NCI-H2227 treated with DMSO at 0.1 percent for 48 hours (cell line): ENCODE measurements at regions not wholly inside any gene's neighbourhood (a gene's known extent, or its start where the extent isn't known, plus 50 kb on each side); places are given as distances from the start of the nearest gene placed in this dataset.

ENCODE experiments used
- DNase-seq: peaks from one replicate; lab custom pipeline; 2025; lab: John Stamatoyannopoulos, UW

DNA sequence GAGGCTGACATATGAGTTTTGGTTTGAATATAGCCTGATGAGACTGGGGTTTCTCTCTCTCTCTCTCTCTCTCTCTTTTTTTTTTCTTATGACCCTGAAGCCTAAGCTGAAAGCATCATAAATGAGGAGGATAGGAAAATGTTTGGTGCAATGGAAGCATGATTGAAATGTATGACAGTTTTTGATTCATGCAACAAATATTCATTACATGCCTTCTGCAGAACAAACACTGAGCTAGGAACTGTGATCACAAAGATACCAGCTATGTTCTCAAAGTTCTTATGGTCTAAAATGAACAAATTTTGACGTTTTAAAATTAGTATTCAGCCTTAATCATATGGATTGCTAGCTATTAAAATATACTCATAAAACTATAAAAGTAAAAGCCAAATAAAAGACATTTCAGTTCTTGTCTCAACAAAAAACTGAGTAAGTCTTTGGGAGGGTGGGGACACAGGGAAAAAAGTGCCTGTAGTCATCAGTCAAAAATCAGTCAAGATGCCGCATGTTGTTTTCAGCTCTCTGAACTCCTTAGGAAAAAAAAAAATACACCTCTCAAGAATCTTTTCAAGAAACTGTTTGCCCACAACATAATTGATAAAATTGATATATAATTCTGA lies 57.2 kb downstream of the NKX6-1 start:
- no peak for DNase-seq

DNA sequence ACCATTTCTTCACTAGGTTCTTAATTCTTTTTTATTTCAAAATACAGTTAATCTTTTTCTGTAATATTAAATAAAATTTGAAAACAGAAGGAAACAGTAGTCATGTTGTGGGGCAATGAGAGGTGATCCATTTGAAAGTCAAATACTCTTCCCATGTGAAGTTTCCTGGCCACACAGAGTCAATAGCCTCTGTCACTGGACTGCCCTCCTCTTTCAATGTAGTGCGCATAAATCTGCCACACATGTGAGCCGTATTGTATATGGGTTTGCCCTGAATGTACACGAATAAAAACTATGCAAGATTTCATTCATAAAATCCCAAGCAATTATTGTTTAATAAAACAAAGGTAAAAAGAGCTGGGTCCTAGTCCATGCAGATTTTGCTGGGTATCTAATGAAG lies 59.1 kb downstream of the NKX6-1 start:
- DNase-seq: no peak

DNA sequence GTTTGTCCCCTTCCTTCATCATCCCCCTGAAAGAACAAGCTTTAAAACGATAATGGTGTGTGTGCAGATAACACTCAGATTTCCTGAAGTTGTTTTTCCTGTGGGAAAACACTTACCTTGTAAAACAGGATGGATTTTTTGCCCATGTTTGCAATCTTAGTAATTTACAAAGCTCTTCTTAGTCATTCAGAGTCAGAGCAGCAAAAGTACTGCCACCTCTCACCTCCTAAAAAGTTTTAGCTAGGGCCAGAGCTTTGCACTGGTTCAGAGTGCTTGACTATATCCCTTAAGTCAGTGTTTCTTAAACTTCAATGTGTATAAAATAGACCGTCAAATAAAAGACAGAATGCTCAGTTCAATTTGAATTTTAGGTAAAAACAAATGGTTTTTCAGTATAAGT lies 62.3 kb downstream of the NKX6-1 start:
- DNase-seq: no peak

DNA sequence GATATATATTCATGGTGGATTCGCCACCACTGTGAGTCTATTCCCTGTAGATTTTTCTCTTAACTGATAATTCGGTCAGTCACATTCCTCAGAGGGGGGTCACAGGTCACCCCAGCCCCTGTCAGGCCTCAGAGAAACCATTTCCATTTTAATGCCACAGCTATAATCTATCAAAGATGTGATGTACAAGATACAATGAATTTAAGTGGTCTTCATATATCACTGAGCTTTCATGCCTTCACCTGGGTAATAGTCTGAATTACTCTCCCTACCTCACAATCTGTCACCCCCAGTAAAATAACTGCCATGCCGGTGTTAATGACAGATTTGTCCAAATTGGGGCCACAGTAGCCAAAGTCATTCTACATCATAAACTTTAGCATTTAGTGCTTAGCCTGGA lies 64.7 kb downstream of the NKX6-1 start:
- no peak for DNase-seq

DNA sequence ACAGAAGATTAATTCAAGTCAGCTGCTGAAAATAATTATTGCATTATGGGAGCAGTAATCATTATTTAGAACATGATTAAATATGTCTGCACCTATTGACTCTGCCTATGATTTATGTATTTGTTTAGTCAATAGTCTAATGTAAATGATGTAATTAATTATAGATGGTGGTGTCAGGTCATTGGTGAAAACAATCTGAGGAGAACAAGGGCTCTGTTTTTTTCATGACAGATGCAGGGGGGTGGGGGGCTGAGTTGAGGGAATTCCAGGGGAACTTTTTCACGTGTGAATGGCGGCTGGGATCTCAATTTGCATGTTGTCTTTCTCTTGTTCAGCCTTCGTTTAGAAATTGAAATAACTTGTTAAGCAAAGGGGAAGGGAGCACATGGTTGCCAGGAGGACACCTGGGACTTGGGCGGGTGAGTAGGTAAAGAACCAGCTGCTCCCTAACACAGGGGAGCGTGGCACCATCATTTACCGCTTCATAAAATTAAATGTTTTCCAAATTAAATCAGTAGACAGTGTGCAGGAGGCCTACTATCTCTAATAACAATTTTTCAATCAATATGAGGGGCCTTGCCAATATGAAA lies 65.4 kb downstream of the NKX6-1 start:
- DNase-seq: no peak

DNA sequence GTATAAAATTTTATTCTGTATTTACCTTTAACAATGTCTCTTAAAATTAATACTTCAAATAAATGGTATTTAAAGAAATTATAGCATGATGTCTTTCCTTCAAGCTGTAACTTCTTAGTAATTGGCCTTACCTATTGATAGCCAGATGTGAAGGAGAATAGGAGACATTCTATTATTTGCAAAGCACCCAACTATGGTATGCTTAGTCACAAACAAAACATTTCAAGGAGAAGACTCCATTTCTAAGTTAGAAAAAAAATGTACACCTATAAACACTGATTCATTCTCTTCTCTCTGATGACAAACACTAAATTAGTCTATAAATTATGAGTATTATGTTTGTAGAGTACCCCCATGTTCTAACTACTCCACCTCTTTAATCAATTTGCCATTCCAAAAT lies 66.4 kb downstream of the NKX6-1 start:
- DNase-seq: no peak

DNA sequence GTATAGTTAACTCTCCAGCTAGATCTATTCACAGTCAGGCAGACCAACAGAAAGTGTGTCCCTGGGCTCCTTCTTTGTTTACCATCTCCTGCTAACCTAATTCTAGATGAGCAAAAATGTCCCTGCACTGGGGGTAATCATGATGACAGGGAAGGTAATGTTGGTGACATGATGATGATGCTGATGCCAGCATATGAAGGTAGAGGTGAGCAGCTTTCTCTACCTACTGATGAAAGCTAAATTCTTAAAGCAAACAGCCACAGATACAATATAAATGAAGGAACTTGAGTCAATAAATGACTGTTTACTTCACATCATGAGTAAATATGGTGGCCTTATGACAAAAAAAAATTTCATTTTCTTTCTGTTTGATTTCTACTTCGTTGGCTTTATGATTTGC lies 78.5 kb downstream of the NKX6-1 start:
- DNase-seq: no peak

DNA sequence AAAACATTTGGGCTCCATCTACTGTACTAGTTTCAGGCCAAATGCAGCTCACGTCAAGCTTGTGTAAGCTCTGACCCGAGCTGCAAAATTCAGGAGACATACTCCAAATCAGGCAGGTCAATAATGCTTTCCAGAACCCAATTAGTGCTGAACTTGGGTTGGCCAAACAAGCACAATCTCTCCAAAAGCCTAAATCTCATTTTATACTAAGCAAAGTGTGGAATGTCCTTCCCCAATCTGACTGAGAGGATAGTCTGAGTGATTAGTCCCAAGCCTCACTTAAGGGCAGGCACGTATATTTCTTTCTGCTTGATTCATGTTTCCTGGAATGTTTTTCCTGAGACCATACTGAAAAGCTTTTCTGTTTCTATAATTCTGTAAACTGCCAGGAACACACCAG lies 79.9 kb downstream of the NKX6-1 start:
- no peak for DNase-seq

DNA sequence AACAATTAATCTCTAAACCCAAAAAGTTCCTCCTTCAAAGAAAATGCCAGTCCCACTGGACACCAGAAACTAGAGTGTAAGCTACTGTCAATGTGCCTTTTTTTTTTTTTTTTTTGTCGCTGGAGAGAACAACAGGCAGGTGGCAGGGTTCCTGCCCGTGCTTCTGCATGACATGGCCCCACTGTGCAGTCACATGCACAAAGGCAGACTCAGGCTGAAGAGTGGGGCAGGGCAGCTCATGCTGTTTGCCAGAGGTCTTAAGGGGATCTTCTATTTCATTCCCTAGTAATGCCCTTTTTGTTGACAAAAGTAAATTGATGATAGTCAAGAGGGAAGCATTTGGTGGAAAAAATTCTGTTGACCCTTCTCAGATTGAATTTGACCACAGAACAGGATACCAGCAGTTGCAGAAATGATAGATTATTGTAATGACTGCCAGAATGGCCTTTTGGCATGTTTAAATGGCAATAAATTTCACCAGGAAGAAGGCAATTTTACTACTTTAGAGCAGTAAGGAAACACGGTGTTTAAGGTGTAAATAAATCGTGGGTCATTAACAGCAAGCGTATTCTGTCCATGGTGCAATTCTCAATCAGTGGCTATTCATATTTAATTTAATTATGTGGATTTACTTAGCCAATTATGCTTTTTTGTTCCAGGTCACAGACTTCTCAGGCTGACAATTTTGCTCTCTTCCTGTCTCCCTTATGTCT lies 80.9 kb downstream of the NKX6-1 start:
- DNase-seq: peak; percentile 7

DNA sequence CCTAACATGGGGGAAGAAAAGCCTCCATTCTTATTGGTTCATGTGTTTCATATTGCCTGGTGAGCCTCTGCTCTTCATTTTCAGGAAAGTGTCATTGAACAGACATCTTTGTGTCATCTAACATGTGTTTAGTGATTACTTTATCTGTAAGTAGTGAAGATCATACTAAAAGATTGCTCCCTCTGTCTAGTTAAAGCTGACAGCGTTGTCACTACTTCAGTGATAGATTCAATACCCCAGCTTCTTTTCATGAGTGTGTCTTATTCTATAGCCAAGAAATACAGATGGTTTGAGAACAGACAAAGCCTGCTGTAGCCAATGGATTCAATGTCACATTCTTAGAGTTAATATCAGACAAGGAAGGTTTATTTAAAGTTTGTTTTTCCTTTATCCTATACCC lies 85.1 kb downstream of the NKX6-1 start:
- DNase-seq: no peak

DNA sequence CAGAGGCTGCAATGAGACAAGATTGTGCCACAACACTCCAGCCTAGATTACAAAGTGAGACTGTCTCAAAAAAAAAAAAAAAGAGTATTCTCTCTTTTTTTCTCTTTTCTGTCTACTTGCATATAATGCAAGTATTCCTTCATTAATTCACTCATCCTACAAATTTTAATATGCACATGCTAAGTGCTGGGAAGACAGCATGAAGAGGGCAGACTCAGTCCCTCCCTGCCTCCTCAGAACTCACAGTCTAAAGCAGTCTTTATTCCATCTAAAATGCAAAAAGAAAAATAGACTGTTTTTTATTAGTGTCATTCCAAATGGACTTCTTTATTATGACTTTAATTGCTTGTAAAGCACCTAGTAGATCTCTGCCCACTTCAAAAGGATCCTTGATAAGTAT lies 85.6 kb downstream of the NKX6-1 start:
- DNase-seq: no peak

DNA sequence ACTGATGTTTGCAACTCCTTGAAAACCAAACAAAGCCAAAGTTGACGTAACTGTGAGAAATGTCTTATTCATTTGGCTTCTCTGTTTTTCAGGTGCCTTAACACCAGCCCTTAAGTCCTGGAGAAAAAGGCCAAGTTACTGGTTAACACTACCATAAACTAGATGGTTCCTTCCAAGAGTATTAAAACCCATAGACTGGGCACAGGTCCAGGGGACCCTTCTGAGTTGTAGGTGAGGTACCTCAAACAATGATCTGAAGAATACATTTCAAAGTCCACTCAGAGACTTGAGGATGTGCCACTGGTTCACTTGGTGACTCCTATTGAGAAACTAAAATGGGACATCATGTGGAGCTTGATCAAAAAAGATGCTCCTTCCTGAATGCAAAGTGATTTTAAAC lies 87.0 kb downstream of the NKX6-1 start:
- no peak for DNase-seq

DNA sequence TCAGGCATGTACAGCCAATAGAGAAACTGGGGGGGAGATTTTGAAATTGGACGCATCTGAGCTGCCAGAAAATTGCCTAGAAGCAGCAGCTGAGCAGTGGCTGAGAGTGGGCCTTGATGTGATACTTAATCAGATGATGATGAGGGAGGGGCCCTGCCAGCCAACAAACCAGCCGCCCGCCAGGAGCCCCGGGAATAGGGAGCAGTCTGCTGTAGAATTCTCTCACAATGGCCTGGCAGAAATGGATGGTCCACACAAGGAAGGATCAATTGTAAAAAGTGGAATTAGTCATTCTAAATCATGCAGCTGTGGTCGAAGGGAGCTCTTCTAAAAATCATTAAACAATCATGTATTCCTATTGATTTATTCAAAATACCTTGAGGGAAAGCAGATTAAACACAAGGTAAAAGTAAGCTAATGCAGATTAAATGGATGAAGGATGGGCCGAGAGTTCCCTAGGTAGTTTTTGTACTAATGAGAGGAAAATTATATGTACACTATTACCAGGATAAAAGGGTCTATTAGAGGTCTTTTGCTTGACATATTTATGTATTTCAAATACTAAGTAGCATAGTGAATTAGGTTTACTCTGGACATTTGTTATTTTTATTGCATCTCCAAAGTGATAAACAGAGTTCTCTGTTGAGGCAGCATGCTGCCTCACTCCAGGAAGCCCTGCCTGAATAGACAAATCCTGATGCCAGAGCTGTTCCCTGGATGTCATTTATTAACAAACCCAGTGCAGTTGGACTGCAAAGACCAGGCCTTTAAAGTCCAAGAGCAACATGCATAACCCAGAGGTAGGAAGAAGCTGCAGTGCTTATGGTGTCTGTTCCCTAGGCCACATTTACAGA lies 91.3 kb downstream of the NKX6-1 start:
- peak; percentile 3 for DNase-seq

DNA sequence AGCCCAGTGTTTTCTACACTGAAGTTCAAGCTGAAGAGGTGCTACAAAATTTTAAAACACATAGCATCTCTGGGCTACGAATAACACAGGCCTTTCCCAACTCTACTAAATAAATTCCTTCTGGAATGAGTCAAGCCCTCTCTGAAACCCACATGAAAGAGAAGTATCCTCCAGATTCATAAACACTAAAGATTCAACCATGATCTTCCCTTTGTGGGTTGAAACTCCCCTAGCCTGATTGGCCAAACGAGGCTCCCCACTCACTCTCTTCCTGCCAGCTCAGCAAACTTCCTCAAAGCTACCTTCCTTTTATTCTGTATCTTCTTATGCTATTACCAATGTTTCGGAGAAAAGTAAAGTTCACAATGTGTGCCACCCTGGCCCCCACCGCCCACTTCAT lies 95.4 kb downstream of the NKX6-1 start:
- no peak for DNase-seq

DNA sequence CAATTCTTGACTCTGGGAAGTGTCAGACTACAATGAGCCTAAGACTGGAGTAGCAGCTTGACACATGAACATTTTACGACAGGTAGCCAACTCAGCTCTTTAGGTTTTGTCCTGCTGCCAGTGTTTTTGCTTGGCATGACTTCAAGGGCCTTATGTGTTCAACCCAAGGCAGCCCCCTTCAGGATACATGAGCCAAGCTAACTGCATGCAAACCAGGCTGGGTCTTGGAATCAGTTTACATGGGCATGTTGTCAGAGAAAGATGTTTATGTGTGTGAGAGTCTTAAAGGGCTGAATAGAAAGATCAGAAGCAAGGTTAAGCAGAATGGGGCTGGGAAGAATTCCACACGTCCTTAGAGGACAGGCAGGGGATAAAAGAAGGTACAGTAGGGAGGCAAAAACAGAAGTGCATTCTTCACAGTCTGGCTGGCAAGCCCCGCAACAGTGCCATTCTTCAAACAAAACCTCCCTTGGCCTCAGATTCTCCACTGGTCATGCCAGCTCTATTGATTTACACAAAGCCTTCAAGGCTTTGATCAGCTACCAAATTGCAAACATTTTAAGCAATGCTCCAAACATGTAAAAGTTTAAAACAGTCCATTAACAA lies 97.3 kb downstream of the NKX6-1 start:
- DNase-seq: no peak

DNA sequence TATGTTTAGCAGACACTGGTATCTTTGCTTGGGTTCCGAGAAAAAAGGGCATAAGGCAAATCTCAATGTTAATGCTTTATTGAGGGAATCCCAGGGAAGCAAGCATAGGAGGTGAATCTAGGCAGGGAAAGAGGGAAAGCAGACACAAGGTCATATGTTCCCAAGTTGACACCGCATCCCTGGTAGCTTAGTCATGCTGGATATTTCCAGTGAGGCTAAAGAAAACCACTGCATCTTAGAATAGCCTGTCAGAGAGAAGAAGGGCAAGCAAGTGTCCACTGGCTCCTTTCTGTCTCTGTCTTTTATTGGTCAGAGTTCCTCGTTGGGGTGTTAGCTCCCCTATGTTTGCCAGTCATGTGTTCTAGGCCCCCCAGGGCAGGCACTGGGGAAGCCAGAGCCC lies 104.7 kb downstream of the NKX6-1 start:
- DNase-seq: no peak

DNA sequence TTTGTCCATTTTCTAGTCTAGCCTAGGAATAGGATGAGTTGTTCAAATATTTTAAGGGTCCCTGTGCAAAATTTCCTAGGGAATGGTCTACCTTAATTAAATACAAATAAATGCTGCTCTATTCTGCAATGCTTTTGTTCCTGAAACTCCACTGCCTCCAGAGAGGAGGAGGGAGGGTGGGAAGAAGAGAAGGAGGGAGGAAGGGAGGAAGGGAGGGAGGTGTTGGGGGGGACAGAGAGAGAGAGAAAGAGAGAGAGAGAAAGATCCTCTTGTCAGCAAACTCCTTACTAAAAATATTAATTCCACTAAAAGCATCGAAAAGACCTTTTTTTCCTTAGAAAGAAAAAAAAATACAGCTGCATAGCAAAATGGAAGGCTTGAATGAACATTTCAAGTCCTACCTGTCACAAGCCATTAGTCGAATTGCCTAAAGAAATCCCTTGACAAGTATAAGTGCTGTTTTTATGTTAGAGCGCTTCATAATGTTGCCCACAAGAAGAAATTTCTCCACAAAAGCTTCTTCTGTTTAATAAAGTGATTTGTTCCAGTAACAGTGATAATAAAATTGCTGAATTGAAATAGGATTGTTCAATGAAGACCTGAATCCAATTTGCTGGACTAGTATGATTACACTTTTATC lies 106.0 kb downstream of the NKX6-1 start:
- DNase-seq: no peak

DNA sequence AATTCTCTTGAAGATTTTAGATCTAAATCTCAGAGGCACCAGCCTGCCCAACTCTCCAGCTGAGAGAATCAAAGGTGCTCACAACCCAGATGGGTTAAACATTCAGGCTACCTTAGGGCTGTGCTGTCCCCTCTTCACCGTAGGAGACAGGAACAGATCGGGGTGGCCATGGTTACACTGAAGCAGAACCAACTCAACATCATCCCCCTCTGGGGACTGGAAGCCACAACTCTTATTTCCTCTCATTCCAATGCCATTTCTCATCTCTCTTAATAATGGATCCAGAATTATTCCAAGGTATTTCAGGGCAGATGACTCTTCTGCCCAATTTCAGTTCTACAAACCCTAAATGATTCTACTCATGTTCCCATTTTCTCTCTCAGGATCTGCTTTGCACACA lies 109.7 kb downstream of the NKX6-1 start:
- DNase-seq: no peak

DNA sequence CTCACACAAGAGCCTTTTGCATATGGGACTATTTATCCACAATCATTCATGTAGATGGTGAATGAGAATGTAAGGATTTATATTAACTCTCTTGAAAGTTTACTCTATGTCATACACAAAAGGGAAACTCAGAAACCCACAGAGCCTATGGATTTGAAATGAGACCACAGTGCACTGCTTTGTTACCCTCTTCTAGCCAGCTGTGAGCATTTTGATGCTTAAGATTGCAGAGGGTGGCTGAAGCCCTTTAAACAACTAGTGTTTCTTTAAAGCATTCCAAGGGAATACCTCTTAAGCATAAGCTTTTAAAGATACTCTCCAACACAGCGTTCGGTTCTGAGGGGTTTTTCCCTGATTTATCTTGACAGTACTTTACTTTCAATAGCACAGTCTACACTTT lies 113.9 kb downstream of the NKX6-1 start:
- no peak for DNase-seq

DNA sequence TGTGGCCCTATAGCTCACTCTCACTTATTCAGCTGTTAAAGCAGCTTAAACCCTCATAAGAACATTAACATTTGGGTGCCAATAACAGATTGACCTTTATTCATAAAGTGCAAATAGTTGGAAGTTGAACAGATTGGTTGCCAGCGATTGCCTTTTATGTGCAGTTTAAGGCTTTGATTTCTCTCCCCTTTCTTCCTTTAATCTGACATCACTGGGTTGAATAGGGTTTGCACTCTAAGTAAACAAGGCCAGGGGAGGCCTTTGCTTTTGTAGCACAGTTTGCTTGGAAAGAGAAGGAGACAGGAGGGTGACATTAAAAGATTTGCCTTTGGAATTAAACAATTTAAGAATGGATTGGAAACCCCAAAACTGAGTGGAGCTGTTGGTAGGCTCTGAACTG lies 114.3 kb downstream of the NKX6-1 start:
- no peak for DNase-seq

DNA sequence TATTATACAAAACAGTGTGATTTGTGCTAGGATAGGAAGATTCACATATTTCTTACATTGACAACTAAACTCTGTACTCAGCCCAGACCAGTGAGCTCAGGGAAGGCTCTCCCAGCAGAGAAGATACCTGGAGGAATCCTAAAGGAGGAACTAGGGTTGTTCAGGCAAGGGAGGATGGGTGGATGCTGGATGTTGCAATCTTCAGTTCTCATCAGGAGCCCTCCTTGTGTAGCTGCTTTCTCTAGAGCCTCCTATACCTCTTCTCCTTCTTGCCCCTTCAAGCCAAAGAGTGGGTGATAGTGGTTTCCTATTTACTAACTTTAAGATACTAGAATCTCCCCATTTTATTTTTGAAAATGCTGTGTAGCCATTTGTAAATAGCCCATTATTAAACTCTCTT lies 117.3 kb downstream of the NKX6-1 start:
- no peak for DNase-seq
